ENCODE measurements at regions not wholly inside any gene's neighbourhood (a gene's known extent, or its start where the extent isn't known, plus 50 kb on each side); places are given as distances from the start of the nearest gene placed in this dataset.
"Not testable (repeated sequence)": the region's sequence is repeated elsewhere in the genome, so short reads cannot be mapped to it uniquely, and the experiment has no call there.

GRCh38 chr6:112511441-112511840 is 164.3 kb downstream of the RFPL4B start:
- no peak for DNase-seq (ENCODE audit: low read depth)

GRCh38 chr6:112513175-112513574 is 166.0 kb downstream of the RFPL4B start:
- no peak for DNase-seq (ENCODE audit: low read depth)

- DNase-seq (ENCODE audit: low read depth): no peak
These were observed 175.5 kb downstream of the RFPL4B start for GRCh38 chr6:112522587-112522986.

GRCh38 chr6:112524071-112524470 is 176.9 kb downstream of the RFPL4B start:
- DNase-seq (ENCODE audit: low read depth): no peak

- no peak for DNase-seq (ENCODE audit: low read depth)
These were observed 178.6 kb downstream of the RFPL4B start for GRCh38 chr6:112525749-112526148.

GRCh38 chr6:112526594-112526993 is 179.5 kb downstream of the RFPL4B start:
- no peak for DNase-seq (ENCODE audit: low read depth)

GRCh38 chr6:112528306-112528705 is 181.2 kb downstream of the RFPL4B start:
- not testable (repeated sequence) for DNase-seq (ENCODE audit: low read depth)

- no peak for DNase-seq (ENCODE audit: low read depth)
These were observed 188.7 kb downstream of the RFPL4B start for GRCh38 chr6:112535816-112536215.

- no peak for DNase-seq (ENCODE audit: low read depth)
These were observed 192.2 kb downstream of the RFPL4B start for GRCh38 chr6:112539355-112539754.

- DNase-seq (ENCODE audit: low read depth): not testable (repeated sequence)
These were observed 194.7 kb downstream of the RFPL4B start for GRCh38 chr6:112541847-112542246.

- not testable (repeated sequence) for DNase-seq (ENCODE audit: low read depth)
These were observed 200.4 kb downstream of the RFPL4B start for GRCh38 chr6:112547321-112548085.

- no peak for DNase-seq (ENCODE audit: low read depth)
These were observed 202.6 kb downstream of the RFPL4B start for GRCh38 chr6:112549749-112550148.

GRCh38 chr6:112557435-112557834 is 210.3 kb downstream of the RFPL4B start:
- no peak for DNase-seq (ENCODE audit: low read depth)

GRCh38 chr6:112557961-112558360 is 210.8 kb downstream of the RFPL4B start:
- DNase-seq (ENCODE audit: low read depth): no peak

GRCh38 chr6:112560651-112561050 is 213.5 kb downstream of the RFPL4B start:
- DNase-seq (ENCODE audit: low read depth): no peak

- no peak for DNase-seq (ENCODE audit: low read depth)
These were observed 215.4 kb downstream of the RFPL4B start for GRCh38 chr6:112562301-112563231.

- no peak for DNase-seq (ENCODE audit: low read depth)
These were observed 216.2 kb downstream of the RFPL4B start for GRCh38 chr6:112563368-112563767.

GRCh38 chr6:112568066-112568465 is 220.9 kb downstream of the RFPL4B start:
- no peak for DNase-seq (ENCODE audit: low read depth)

GRCh38 chr6:112571488-112572270 is 224.5 kb downstream of the RFPL4B start:
- peak; percentile 55 for DNase-seq (ENCODE audit: low read depth)

GRCh38 chr6:112574190-112574589 is 227.1 kb downstream of the RFPL4B start:
- DNase-seq (ENCODE audit: low read depth): no peak

GRCh38 chr6:112575309-112575834 is 228.2 kb downstream of the RFPL4B start:
- DNase-seq (ENCODE audit: low read depth): no peak

- DNase-seq (ENCODE audit: low read depth): no peak
These were observed 229.3 kb downstream of the RFPL4B start for GRCh38 chr6:112576423-112576822.
